Muscle layer of duodenum (tissue), 2 donors: ENCODE measurements at regions not wholly inside any gene's neighbourhood (a gene's known extent, or its start where the extent isn't known, plus 50 kb on each side); places are given as distances from the start of the nearest gene placed in this dataset.
"Not testable (repeated sequence)": the region's sequence is repeated elsewhere in the genome, so short reads cannot be mapped to it uniquely, and the experiment has no call there.

Experiments used
- H3K27ac ChIP-seq: one replicate; pipeline ENCODE4 v1.7.0; 2013; ENCODE audit warnings: mild to moderate bottlenecking, low read length
- H3K27me3 ChIP-seq: one replicate; pipeline ENCODE4 v1.7.0; 2013; ENCODE audit warnings: low read depth, mild to moderate bottlenecking, control low read depth, low read length
- H3K36me3 ChIP-seq, 2 donors: one replicate each; pipeline ENCODE4 v1.7.0; 2013; ENCODE audit warnings: low read length in 2 of 2, control low read depth in 1 of 2, mild to moderate bottlenecking in 1 of 2; ENCODE audit not compliant: insufficient read depth in 2 of 2, control insufficient read depth in 1 of 2
- H3K4me1 ChIP-seq, 2 donors: one replicate each; pipeline ENCODE4 v1.7.0; 2013; ENCODE audit warnings: low read length in 2 of 2, mild to moderate bottlenecking in 2 of 2, control low read depth in 1 of 2, moderate library complexity in 1 of 2; ENCODE audit not compliant: insufficient read depth in 2 of 2, control insufficient read depth in 1 of 2
- H3K4me3 ChIP-seq, 2 donors: one replicate each; pipeline ENCODE4 v1.7.0; 2013; ENCODE audit warnings: low read length in 2 of 2, low read depth in 1 of 2, mild to moderate bottlenecking in 1 of 2
- H3K9me3 ChIP-seq, 2 donors: one replicate each; pipeline ENCODE4 v1.7.0; 2013; ENCODE audit warnings: low read length in 2 of 2, control low read depth in 1 of 2, mild to moderate bottlenecking in 1 of 2; ENCODE audit not compliant: control insufficient read depth in 1 of 2
- donor health status: healthy.

- Histone ChIP-seq H3K36me3 (no peaks in the 10 kb centered on the region), H3K4me3 (no peak overlapping the region), H3K9me3 (no peaks in the 10 kb centered on the region), H3K27ac (no peak overlapping the region), H3K4me1 (no peaks in the 10 kb centered on the region), H3K27me3 (no peaks in the 10 kb centered on the region)
Observed at GRCh38 chr20:50436052-50436656, 74.0 kb upstream of the PTPN1 start.

GRCh38 chr20:50436696-50437095 is 73.5 kb upstream of the PTPN1 start:
- Histone ChIP-seq H3K27me3 (no peaks in the 10 kb centered on the region), H3K27ac (no peak overlapping the region), H3K36me3 (no peaks in the 10 kb centered on the region), H3K4me3 (no peak overlapping the region), H3K9me3 (no peaks in the 10 kb centered on the region), H3K4me1 (no peaks in the 10 kb centered on the region)

- Histone ChIP-seq H3K9me3 (no peaks in the 10 kb centered on the region), H3K36me3 (no peaks in the 10 kb centered on the region), H3K4me3 (no peak overlapping the region), H3K27me3 (no peaks in the 10 kb centered on the region), H3K27ac (no peak overlapping the region), H3K4me1 (no peaks in the 10 kb centered on the region)
Observed at GRCh38 chr20:50438986-50439407, 71.2 kb upstream of the PTPN1 start.

- Histone ChIP-seq H3K36me3 (no peaks in the 10 kb centered on the region), H3K9me3 (no peaks in the 10 kb centered on the region), H3K27ac (no peak overlapping the region), H3K27me3 (no peaks in the 10 kb centered on the region), H3K4me3 (no peak overlapping the region), H3K4me1 (no peaks in the 10 kb centered on the region)
Observed at GRCh38 chr20:50439539-50440453, 70.4 kb upstream of the PTPN1 start.

GRCh38 chr20:50442512-50442911 is 67.7 kb upstream of the PTPN1 start:
- Histone ChIP-seq H3K27ac (no peak overlapping the region), H3K27me3 (no peaks in the 10 kb centered on the region)

GRCh38 chr20:50445354-50446151 is 64.6 kb upstream of the PTPN1 start:
- no peaks in the 10 kb centered on the region for H3K9me3 ChIP-seq
- no peaks in the 10 kb centered on the region for H3K36me3 ChIP-seq
- H3K4me3 ChIP-seq, result no peak overlapping the region
- H3K27me3 ChIP-seq, result no peaks in the 10 kb centered on the region
- H3K27ac ChIP-seq, result no peak overlapping the region
- H3K4me1 ChIP-seq, result no peaks in the 10 kb centered on the region

More at GRCh38 chr20:50442512-50442911, 67.7 kb upstream of the PTPN1 start:
- H3K36me3 ChIP-seq, result no peaks in the 10 kb centered on the region
- H3K9me3 ChIP-seq, result no peaks in the 10 kb centered on the region
- no peaks in the 10 kb centered on the region for H3K4me1 ChIP-seq
- no peak overlapping the region for H3K4me3 ChIP-seq

- Histone ChIP-seq H3K27ac (no peak overlapping the region), H3K9me3 (no peaks in the 10 kb centered on the region), H3K4me1 (no peaks in the 10 kb centered on the region), H3K27me3 (no peaks in the 10 kb centered on the region), H3K4me3 (no peak overlapping the region), H3K36me3 (no peaks in the 10 kb centered on the region)
Observed at GRCh38 chr20:50446351-50447101, 63.7 kb upstream of the PTPN1 start.

- Histone ChIP-seq H3K36me3 (no peaks in the 10 kb centered on the region), H3K4me1 (no peaks in the 10 kb centered on the region), H3K27ac (no peak overlapping the region), H3K4me3 (no peak overlapping the region), H3K9me3 (no peaks in the 10 kb centered on the region), H3K27me3 (no peaks in the 10 kb centered on the region)
Observed at GRCh38 chr20:50447102-50447804, 62.9 kb upstream of the PTPN1 start.

GRCh38 chr20:50447817-50448216 is 62.4 kb upstream of the PTPN1 start:
- H3K9me3 ChIP-seq, result no peaks in the 10 kb centered on the region
- no peak overlapping the region for H3K4me3 ChIP-seq
- no peaks in the 10 kb centered on the region for H3K36me3 ChIP-seq
- no peak overlapping the region for H3K27ac ChIP-seq
- H3K4me1 ChIP-seq, result no peaks in the 10 kb centered on the region
- no peaks in the 10 kb centered on the region for H3K27me3 ChIP-seq

- not testable (repeated sequence) for H3K27me3 ChIP-seq, H3K27ac ChIP-seq, H3K36me3 ChIP-seq, H3K4me3 ChIP-seq, H3K9me3 ChIP-seq, H3K4me1 ChIP-seq
Observed at GRCh38 chr20:50448625-50449403, 61.4 kb upstream of the PTPN1 start.
